Neuron (in vitro differentiated cells): ENCODE measurements at regions not wholly inside any gene's neighbourhood (a gene's known extent, or its start where the extent isn't known, plus 50 kb on each side); places are given as distances from the start of the nearest gene placed in this dataset.
"Not testable (repeated sequence)": the region's sequence is repeated elsewhere in the genome, so short reads cannot be mapped to it uniquely, and the experiment has no call there.

Experiments used
- H2AFZ ChIP-seq: one replicate; pipeline ENCODE4 v1.6.1; 2013; ENCODE audit warnings: low read depth, mild to moderate bottlenecking, inconsistent platforms, low read length, moderate library complexity
- H3K27me3 ChIP-seq: one replicate; pipeline ENCODE4 v1.6.1; 2013; ENCODE audit warnings: low read length; ENCODE audit not compliant: insufficient read depth
- H3K36me3 ChIP-seq: one replicate; pipeline ENCODE4 v1.6.1; 2013; ENCODE audit warnings: low read length; ENCODE audit not compliant: insufficient read depth
- H3K4me1 ChIP-seq: one replicate; pipeline ENCODE4 v1.6.1; 2013; ENCODE audit warnings: low read length; ENCODE audit not compliant: insufficient read depth
- H3K4me3 ChIP-seq: 2 replicates; pipeline ENCODE4 v1.5.1; 2013; ENCODE audit warnings: mild to moderate bottlenecking, low read length, moderate library complexity
- H3K9me3 ChIP-seq: one replicate; pipeline ENCODE4 v1.6.1; 2013; ENCODE audit warnings: low read length

DNA sequence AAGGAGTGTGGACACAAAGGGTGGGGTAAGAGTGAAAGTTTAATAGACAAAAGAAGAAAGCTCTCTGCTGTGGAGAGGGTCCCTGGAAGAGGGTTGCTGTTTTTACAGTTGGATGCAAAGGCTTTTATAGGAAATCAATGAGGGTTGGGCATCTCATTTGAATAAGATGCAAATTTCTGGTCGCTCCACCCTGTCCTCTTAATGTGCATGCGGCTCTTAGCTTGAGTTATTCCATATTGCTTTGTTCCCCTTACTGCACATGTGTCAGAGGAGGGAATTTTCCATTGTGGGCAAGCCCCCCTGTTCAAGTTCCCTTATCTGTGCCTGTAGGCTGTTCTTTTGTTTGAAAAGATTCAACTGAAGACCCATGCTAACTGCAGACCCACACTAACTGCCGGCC, 326.5 kb downstream of the BCL11A start:
- no peaks in the 10 kb centered on the region for H3K27me3 ChIP-seq
- H3K4me1 ChIP-seq: no peaks in the 10 kb centered on the region
- H2AFZ ChIP-seq: no peak overlapping the region
- no peaks in the 10 kb centered on the region for H3K36me3 ChIP-seq
- H3K4me3 ChIP-seq: no peak overlapping the region
- no peaks in the 10 kb centered on the region for H3K9me3 ChIP-seq

DNA sequence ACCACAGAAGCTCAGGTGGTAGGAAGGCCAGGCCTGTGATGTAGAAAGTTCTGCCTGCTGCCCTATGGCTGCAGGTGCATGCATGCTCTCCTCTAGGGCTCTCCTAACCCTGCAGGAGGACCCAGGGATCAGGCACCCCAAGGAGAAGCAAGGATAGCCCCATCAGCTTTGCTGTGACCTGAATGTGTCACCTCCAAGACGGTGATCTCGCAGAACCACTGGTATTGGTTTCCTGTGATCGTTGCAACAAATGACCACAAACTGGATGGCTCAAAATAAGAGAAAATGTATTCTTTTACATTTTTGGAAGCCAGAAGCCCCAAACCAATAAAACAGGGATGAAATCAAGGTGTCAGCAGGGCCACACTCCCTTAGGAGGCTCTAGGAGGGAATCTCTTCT, 327.3 kb downstream of the BCL11A start:
- Histone ChIP-seq H3K36me3 (no peaks in the 10 kb centered on the region), H3K4me1 (no peaks in the 10 kb centered on the region), H3K4me3 (no peak overlapping the region), H3K9me3 (no peaks in the 10 kb centered on the region), H3K27me3 (no peaks in the 10 kb centered on the region), H2AFZ (no peak overlapping the region)

DNA sequence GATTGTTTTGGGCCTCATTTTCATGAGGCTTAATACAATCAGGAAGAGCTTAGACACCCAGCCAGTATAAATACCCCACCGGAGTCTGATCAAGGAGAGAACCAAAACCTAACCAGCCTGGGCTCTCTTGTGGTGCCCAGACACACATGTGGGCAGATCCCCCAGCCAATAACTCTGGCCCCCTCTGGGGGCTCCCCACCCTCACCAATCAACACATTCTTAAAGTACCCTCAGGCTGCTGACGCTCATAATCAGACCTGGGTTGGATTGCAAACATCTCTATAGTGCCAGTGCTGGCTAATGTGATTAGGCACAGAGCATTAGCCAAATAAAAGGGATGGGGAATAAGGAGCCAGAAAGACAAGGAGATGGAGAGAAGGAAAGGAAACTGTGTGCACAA, 329.6 kb downstream of the BCL11A start:
- no peaks in the 10 kb centered on the region for H3K27me3 ChIP-seq

DNA sequence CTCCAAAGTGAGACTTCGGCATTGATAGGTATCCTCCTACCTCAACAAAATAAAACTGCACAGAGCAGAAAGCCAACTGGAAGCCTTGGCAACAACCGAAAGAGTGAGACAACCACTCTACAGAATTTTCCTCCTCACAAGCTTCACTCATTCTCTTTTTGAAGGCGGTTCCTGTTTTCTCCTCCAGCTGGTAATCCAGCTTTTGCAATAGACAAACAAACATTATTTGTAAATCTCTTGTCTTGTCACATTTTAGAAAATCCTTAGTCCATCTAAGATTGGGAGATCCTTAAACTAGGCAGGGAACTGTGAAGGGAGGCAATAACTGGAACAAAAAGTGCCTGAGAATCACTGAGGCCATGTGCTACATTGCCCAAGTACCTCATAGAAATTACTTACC, 332.4 kb downstream of the BCL11A start:
- Histone ChIP-seq H2AFZ (no peak overlapping the region), H3K9me3 (no peaks in the 10 kb centered on the region), H3K4me1 (no peaks in the 10 kb centered on the region), H3K36me3 (no peaks in the 10 kb centered on the region), H3K4me3 (no peak overlapping the region), H3K27me3 (no peaks in the 10 kb centered on the region)

More for the DNA sequence above, 329.6 kb downstream of the BCL11A start:
- no peaks in the 10 kb centered on the region for H3K36me3 ChIP-seq
- H3K9me3 ChIP-seq: no peaks in the 10 kb centered on the region
- H2AFZ ChIP-seq: no peak overlapping the region
- H3K4me1 ChIP-seq: no peaks in the 10 kb centered on the region
- no peak overlapping the region for H3K4me3 ChIP-seq

DNA sequence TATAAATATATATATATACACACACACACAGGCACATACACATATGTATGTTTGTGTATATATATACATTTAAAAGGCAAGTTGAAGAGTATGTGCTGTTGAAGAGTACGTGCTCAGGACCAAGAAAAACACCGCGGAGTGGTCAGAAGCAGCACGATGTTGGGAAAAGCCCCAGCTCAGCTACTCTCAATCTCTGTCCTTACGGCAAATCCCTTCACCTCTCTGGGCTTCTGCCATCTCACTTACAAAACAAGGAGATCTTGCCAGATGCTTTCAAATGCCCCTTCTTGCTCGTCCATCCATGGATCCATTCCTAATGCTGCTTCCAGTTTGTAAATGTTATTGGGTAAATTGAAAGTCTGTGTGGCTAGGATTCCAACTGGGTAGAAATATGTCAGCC, 333.9 kb downstream of the BCL11A start:
- no peaks in the 10 kb centered on the region for H3K27me3 ChIP-seq
- no peaks in the 10 kb centered on the region for H3K4me1 ChIP-seq
- H3K9me3 ChIP-seq: no peaks in the 10 kb centered on the region
- no peaks in the 10 kb centered on the region for H3K36me3 ChIP-seq
- H2AFZ ChIP-seq: no peak overlapping the region
- no peak overlapping the region for H3K4me3 ChIP-seq

DNA sequence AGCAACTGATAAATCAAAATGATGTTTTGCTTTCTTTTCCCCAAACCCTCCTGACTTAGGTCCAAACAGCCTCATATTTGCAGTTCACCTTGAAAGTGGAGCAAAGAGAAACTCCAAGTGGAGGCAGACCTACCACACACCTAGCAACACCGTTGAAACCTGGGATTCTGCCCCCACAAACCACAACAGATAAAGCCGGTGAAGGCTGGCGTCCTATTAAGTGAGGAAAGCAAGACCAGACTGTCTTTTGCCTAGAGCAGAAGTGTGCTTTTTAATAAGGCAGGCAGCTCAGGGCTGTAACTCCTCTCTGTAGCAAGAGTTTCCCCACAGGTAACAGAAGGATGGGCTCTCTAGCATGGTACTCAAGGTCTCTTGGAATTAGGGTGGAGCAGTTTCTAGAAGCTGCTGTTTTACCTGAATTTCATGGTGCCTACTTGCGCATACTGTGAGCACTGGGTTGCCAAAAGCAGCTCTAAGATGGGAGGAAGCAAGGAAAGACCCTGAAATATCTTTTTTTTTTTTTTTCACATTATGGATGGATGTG, 336.9 kb downstream of the BCL11A start:
- H3K4me1 ChIP-seq: no peaks in the 10 kb centered on the region
- no peaks in the 10 kb centered on the region for H3K36me3 ChIP-seq
- no peaks in the 10 kb centered on the region for H3K9me3 ChIP-seq
- H3K4me3 ChIP-seq: no peak overlapping the region
- H3K27me3 ChIP-seq: no peaks in the 10 kb centered on the region
- no peak overlapping the region for H2AFZ ChIP-seq

DNA sequence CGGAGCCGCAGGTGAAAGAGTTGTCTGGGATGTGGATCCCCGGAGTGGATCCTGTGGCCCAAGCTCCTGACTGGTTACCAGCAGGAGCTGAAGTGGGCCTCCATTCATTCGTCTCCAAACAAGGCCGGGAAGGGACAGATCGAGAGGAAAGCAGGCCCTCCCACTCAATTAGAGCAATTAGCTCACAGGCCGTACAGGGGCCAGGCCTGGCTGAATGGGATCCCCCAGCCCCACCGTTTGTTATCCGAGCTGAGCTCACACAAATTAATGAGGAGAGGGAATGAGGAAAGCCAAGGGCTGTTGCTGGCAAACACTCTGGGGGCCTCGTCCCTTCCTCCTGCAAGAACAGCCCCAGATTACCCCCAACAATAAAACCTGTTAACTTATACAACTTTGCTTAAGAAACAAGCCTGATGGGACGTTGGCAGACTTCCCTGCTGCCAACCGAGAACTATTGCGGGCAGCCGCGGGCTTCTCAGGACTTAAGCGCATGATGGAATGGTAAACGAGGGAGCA, 338.0 kb downstream of the BCL11A start:
- Histone ChIP-seq H3K36me3 (no peaks in the 10 kb centered on the region), H3K9me3 (no peaks in the 10 kb centered on the region), H3K4me1 (no peaks in the 10 kb centered on the region), H3K27me3 (no peaks in the 10 kb centered on the region), H2AFZ (no peak overlapping the region), H3K4me3 (no peak overlapping the region)

DNA sequence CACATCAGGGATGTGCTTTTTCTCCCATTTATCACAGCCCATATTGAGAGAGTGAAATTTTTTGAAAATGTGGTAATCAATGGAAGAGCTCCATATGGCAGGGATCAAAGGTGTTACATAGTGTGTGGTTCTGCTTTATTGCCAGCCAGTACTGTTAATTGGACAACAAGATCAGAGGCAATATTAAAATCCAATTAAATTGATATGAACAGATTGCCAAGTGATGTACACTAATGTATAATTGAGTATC, 338.9 kb downstream of the BCL11A start:
- H3K36me3 ChIP-seq: no peaks in the 10 kb centered on the region
- no peaks in the 10 kb centered on the region for H3K9me3 ChIP-seq
- no peaks in the 10 kb centered on the region for H3K27me3 ChIP-seq
- no peaks in the 10 kb centered on the region for H3K4me1 ChIP-seq
- H3K4me3 ChIP-seq: no peak overlapping the region
- H2AFZ ChIP-seq: no peak overlapping the region

DNA sequence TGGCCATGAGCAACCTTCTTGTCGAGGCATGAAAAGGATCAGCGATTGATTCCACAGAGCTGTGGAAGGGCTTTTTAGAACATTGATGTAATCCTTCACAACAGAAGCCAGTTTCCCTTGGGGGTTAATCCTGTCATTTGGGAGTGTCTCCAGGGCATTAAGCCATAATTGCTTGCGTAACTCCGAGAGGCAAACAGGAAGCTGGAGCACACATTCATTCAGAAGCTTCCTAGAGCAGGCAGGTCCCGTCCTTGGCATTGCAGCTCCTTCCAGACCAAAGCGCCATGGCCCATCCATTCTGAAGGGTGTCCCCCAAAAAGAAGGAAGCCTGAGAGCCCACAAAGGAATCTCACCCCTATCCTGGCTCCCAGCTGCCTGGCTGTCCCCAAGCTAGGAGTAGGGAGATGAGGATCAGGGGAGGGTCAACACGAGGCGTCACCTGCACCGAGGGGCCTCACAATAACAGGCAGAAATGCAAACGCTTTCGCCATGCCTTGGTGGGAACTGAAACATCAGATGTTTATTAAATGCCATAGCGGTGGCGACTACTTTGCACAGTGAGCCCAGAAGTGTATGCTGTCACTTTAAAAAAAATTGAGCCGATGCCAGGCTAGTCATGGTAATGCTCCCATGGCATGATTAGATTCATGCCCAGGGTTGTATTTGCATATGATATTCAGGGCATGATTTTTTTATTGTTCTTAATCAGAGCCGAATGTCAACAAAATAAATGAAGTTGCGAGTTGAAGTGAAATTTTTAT, 339.4 kb downstream of the BCL11A start:
- H2AFZ ChIP-seq: no peak overlapping the region
- H3K4me1 ChIP-seq: no peaks in the 10 kb centered on the region
- H3K27me3 ChIP-seq: no peaks in the 10 kb centered on the region
- H3K9me3 ChIP-seq: no peaks in the 10 kb centered on the region
- no peak overlapping the region for H3K4me3 ChIP-seq
- no peaks in the 10 kb centered on the region for H3K36me3 ChIP-seq

DNA sequence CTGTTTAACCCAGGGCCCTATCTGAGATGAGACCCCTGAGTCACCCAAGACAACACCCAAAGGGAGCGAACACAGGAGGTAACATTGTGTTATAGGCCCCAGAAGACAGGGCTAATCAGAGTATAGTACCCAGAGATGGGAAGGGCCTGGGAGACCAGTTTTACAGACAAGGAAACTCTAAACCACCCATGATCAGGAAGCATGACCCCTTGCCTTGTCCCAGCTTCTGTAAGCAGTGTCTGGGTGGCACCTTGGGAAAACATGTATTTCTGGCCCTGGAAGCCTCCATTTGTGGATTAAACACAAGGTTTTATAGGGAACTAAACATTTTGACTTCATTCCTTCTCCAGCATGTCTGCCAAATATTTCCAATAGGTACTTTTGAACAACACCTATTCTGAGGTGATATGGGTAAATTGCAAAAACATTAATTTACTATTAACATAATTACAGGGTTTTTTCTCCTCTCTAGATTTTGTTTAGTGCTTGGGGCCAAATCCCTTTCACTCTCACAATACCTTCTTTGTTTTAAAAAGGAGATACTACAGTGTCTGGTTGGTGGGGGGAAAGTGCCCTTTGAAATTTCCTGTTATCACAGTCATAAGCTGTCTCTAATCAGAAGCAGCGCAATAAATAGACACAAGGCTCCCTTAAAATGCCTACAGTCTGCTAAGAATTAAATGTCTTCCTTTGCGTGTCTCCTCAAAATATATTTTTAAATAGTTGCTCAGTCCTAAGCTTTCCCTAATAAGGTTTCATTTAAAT, 341.1 kb downstream of the BCL11A start:
- H3K4me1 ChIP-seq: no peaks in the 10 kb centered on the region
- H3K9me3 ChIP-seq: no peaks in the 10 kb centered on the region
- H3K4me3 ChIP-seq: no peak overlapping the region
- no peak overlapping the region for H2AFZ ChIP-seq
- H3K27me3 ChIP-seq: no peaks in the 10 kb centered on the region
- H3K36me3 ChIP-seq: no peaks in the 10 kb centered on the region

DNA sequence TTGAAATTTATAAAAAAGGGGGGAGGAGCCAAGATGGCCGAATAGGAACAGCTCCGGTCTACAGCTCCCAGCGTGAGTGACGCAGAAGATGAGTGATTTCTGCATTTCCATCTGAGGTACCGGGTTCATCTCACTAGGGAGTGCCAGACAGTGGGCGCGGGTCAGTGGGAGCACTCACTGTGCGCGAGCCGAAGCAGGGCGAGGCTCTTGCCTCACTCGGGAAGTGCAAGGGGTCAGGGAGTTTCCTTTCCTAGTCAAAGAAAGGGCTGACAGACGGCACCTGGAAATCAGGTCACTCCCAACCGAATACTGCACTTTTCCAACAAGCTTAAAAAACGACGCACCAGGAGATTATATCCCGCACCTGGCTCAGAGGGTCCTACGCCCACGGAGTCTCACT, 364.4 kb downstream of the BCL11A start:
- H3K4me3 ChIP-seq, H3K36me3 ChIP-seq, H3K9me3 ChIP-seq, H3K4me1 ChIP-seq, H2AFZ ChIP-seq, H3K27me3 ChIP-seq: not testable (repeated sequence)

DNA sequence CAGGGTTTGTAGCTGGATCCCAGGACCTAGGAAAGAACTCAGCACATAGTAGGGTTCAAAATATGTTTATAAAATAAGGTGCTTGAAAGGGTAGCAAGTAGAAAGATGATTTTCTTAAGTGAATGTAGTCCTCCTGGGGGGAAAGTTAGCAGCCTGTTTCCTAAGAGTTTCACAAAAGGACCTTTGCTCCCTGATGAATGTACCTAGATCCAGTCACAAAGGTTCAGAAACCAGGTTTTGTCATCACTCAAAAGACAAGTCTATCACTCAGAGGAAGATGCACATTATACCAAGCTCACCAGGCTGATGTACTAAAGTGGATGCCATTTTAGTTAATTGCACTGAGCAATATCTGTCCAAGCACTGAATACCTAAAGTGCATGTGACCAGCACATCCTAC, 378.2 kb downstream of the BCL11A start:
- Histone ChIP-seq H3K36me3 (no peaks in the 10 kb centered on the region), H3K9me3 (no peaks in the 10 kb centered on the region)

DNA sequence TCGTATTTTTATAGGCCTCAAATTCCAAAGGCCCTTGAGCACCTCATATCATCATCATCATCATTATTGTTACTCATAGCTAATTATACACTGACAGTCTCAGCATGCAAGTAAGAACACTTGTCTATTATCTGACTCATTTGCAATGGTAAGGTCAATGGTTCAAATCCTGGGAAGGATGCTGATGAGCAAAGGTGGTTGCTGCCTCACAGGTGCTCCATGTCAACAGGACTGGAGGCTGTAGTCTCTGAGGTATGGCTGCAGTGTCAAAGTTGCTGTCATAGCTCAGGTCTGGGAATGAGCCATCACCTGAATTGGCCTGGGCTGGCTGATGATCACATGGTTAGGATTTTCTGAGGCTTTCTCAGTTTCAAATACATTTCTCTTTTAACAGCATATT, 379.3 kb downstream of the BCL11A start:
- H2AFZ ChIP-seq: no peak overlapping the region
- no peaks in the 10 kb centered on the region for H3K9me3 ChIP-seq
- H3K4me1 ChIP-seq: no peaks in the 10 kb centered on the region
- no peak overlapping the region for H3K4me3 ChIP-seq
- no peaks in the 10 kb centered on the region for H3K27me3 ChIP-seq
- H3K36me3 ChIP-seq: no peaks in the 10 kb centered on the region

More for the DNA sequence above, 378.2 kb downstream of the BCL11A start:
- no peak overlapping the region for H3K4me3 ChIP-seq
- H3K4me1 ChIP-seq: no peaks in the 10 kb centered on the region
- H3K27me3 ChIP-seq: no peaks in the 10 kb centered on the region
- H2AFZ ChIP-seq: no peak overlapping the region
